ENCODE measurements at regions not wholly inside any gene's neighbourhood (a gene's known extent, or its start where the extent isn't known, plus 50 kb on each side); places are given as distances from the start of the nearest gene placed in this dataset.

- Mint-ChIP-seq H3K36me3 (no peaks in the 10 kb centered on the region), H3K9me3 (no peaks in the 10 kb centered on the region), H3K27ac (peak overlapping the region in 1 of 9 donors; percentile 44), H3K4me3 (no peak overlapping the region), H3K27me3 (no peaks in the 10 kb centered on the region), H3K4me1 (peaks cover 0 to 4% (median 0%) of the 10 kb centered on the region in 7 donors)
- no peak for DNase-seq
- ATAC-seq = no peak
- intact Hi-C loops (cut with micrococcal nuclease) = no loop called here
- H3K9me3 ChIP-seq (ENCODE audit: control insufficient read depth in 2 of 3, low read length in 3 of 3) = no peaks in the 10 kb centered on the region
- H3K4me1 ChIP-seq (ENCODE audit: control insufficient read depth in 2 of 2, insufficient read depth in 2 of 2, low read length in 2 of 2) = no peaks in the 10 kb centered on the region
- POLR2A ChIA-PET = no interaction called here
- H3K27me3 ChIP-seq (ENCODE audit: control insufficient read depth in 2 of 2, insufficient read depth in 2 of 2, low read length in 2 of 2) = no peaks in the 10 kb centered on the region
- H3K27ac ChIP-seq (ENCODE audit: low read depth, low read length) = no peak overlapping the region
- H3K4me3 ChIP-seq (ENCODE audit: low read length) = no peak overlapping the region
- CTCF ChIA-PET = no interaction called here
- no peaks in the 10 kb centered on the region for H3K36me3 ChIP-seq (ENCODE audit: control insufficient read depth in 2 of 3, insufficient read depth in 3 of 3, low read length in 3 of 3)
These were observed 470.6 kb upstream of the ARID1B start for GRCh38 chr6:156306531-156306930.

GRCh38 chr6:156283091-156283490, 494.1 kb upstream of the ARID1B start:
- ChIA-PET CTCF (no interaction called here), POLR2A (no interaction called here)
- H3K9me3 Mint-ChIP-seq = peaks cover 0 to 15% (median under 1%) of the 10 kb centered on the region in 11 donors
- no peak overlapping the region for H3K4me3 Mint-ChIP-seq
- H3K27ac ChIP-seq (ENCODE audit: low read depth, low read length) = no peak overlapping the region
- H3K27me3 ChIP-seq (ENCODE audit: control insufficient read depth in 2 of 2, insufficient read depth in 2 of 2, low read length in 2 of 2) = no peaks in the 10 kb centered on the region
- DNase-seq = no peak
- peaks cover 0 to 17% (median 6%) of the 10 kb centered on the region in 7 donors for H3K4me1 Mint-ChIP-seq
- H3K27ac Mint-ChIP-seq = no peak overlapping the region
- no peaks in the 10 kb centered on the region for H3K4me1 ChIP-seq (ENCODE audit: control insufficient read depth in 2 of 2, insufficient read depth in 2 of 2, low read length in 2 of 2)
- H3K27me3 Mint-ChIP-seq = peaks cover 0 to under 1% (median 0%) of the 10 kb centered on the region in 5 donors
- peaks cover 0 to 5% (median under 1%) of the 10 kb centered on the region in 5 donors for H3K36me3 Mint-ChIP-seq
- H3K36me3 ChIP-seq (ENCODE audit: control insufficient read depth in 2 of 3, insufficient read depth in 3 of 3, low read length in 3 of 3) = no peaks in the 10 kb centered on the region
- intact Hi-C loops (cut with micrococcal nuclease) = no loop called here
- no peak overlapping the region for H3K4me3 ChIP-seq (ENCODE audit: low read length)
- ATAC-seq = no peak
- H3K9me3 ChIP-seq (ENCODE audit: control insufficient read depth in 2 of 3, low read length in 3 of 3) = no peaks in the 10 kb centered on the region

- intact Hi-C loops (cut with micrococcal nuclease) = no loop called here
- Mint-ChIP-seq H3K36me3 (peaks cover 0 to 10% (median 6%) of the 10 kb centered on the region in 5 donors), H3K4me3 (no peak overlapping the region), H3K4me1 (peaks cover 0 to 17% (median 6%) of the 10 kb centered on the region in 7 donors), H3K27me3 (peaks cover 0 to 6% (median 0%) of the 10 kb centered on the region in 5 donors), H3K27ac (no peak overlapping the region), H3K9me3 (peaks cover 0 to 19% (median 5%) of the 10 kb centered on the region in 11 donors)
- CTCF ChIA-PET = no interaction called here
- H3K4me3 ChIP-seq (ENCODE audit: low read length) = no peak overlapping the region
- H3K27ac ChIP-seq (ENCODE audit: low read depth, low read length) = no peak overlapping the region
- no peaks in the 10 kb centered on the region for H3K27me3 ChIP-seq (ENCODE audit: control insufficient read depth in 2 of 2, insufficient read depth in 2 of 2, low read length in 2 of 2)
- ATAC-seq (no peak), DNase-seq (no peak)
- POLR2A ChIA-PET = no interaction called here
- no peaks in the 10 kb centered on the region for H3K4me1 ChIP-seq (ENCODE audit: control insufficient read depth in 2 of 2, insufficient read depth in 2 of 2, low read length in 2 of 2)
- no peaks in the 10 kb centered on the region for H3K36me3 ChIP-seq (ENCODE audit: control insufficient read depth in 2 of 3, insufficient read depth in 3 of 3, low read length in 3 of 3)
- H3K9me3 ChIP-seq (ENCODE audit: control insufficient read depth in 2 of 3, low read length in 3 of 3) = no peaks in the 10 kb centered on the region
These were observed 495.1 kb upstream of the ARID1B start for GRCh38 chr6:156282087-156282486.

GRCh38 chr6:156281266-156281665, 495.9 kb upstream of the ARID1B start:
- H3K4me3 ChIP-seq (ENCODE audit: low read length) = no peak overlapping the region
- H3K9me3 ChIP-seq (ENCODE audit: control insufficient read depth in 2 of 3, low read length in 3 of 3) = no peaks in the 10 kb centered on the region
- no peaks in the 10 kb centered on the region for H3K4me1 ChIP-seq (ENCODE audit: control insufficient read depth in 2 of 2, insufficient read depth in 2 of 2, low read length in 2 of 2)
- H3K27me3 ChIP-seq (ENCODE audit: control insufficient read depth in 2 of 2, insufficient read depth in 2 of 2, low read length in 2 of 2) = no peaks in the 10 kb centered on the region
- intact Hi-C loops (cut with micrococcal nuclease) = no loop called here
- peaks cover 0 to 16% (median 5%) of the 10 kb centered on the region in 11 donors for H3K9me3 Mint-ChIP-seq
- peaks cover 0 to 6% (median 0%) of the 10 kb centered on the region in 5 donors for H3K27me3 Mint-ChIP-seq
- H3K36me3 Mint-ChIP-seq = peaks cover 0 to 9% (median 6%) of the 10 kb centered on the region in 5 donors
- CTCF ChIA-PET = no interaction called here
- ATAC-seq (no peak), DNase-seq (no peak)
- H3K4me1 Mint-ChIP-seq = peaks cover 0 to 17% (median 6%) of the 10 kb centered on the region in 7 donors
- no peak overlapping the region for H3K27ac ChIP-seq (ENCODE audit: low read depth, low read length)
- no peak overlapping the region for H3K4me3 Mint-ChIP-seq
- no peak overlapping the region for H3K27ac Mint-ChIP-seq
- no peaks in the 10 kb centered on the region for H3K36me3 ChIP-seq (ENCODE audit: control insufficient read depth in 2 of 3, insufficient read depth in 3 of 3, low read length in 3 of 3)
- POLR2A ChIA-PET = no interaction called here

GRCh38 chr6:156280065-156280464, 497.1 kb upstream of the ARID1B start:
- ChIA-PET POLR2A (no interaction called here), CTCF (no interaction called here)
- Histone ChIP-seq H3K9me3 (ENCODE audit: control insufficient read depth in 2 of 3, low read length in 3 of 3) (no peaks in the 10 kb centered on the region), H3K4me1 (ENCODE audit: control insufficient read depth in 2 of 2, insufficient read depth in 2 of 2, low read length in 2 of 2) (no peaks in the 10 kb centered on the region), H3K27me3 (ENCODE audit: control insufficient read depth in 2 of 2, insufficient read depth in 2 of 2, low read length in 2 of 2) (no peaks in the 10 kb centered on the region), H3K4me3 (ENCODE audit: low read length) (no peak overlapping the region), H3K36me3 (ENCODE audit: control insufficient read depth in 2 of 3, insufficient read depth in 3 of 3, low read length in 3 of 3) (no peaks in the 10 kb centered on the region), H3K27ac (ENCODE audit: low read depth, low read length) (no peak overlapping the region)
- intact Hi-C loops (cut with micrococcal nuclease) = no loop called here
- H3K27me3 Mint-ChIP-seq = peaks cover 0 to 6% (median 0%) of the 10 kb centered on the region in 5 donors
- DNase-seq (peak in 1 of 9 donors; percentile 29), ATAC-seq (peak; percentile 63)
- peak overlapping the region in 1 of 10 donors; percentile 34 for H3K4me3 Mint-ChIP-seq
- peak overlapping the region in 1 of 9 donors; percentile 70 for H3K27ac Mint-ChIP-seq
- peaks cover 0 to 17% (median 6%) of the 10 kb centered on the region in 7 donors for H3K4me1 Mint-ChIP-seq
- peaks cover 0 to 9% (median 6%) of the 10 kb centered on the region in 5 donors for H3K36me3 Mint-ChIP-seq
- peaks cover 0 to 16% (median 5%) of the 10 kb centered on the region in 11 donors for H3K9me3 Mint-ChIP-seq

- Histone ChIP-seq H3K9me3 (ENCODE audit: control insufficient read depth in 2 of 3, low read length in 3 of 3) (no peaks in the 10 kb centered on the region), H3K4me3 (ENCODE audit: low read length) (no peak overlapping the region), H3K4me1 (ENCODE audit: control insufficient read depth in 2 of 2, insufficient read depth in 2 of 2, low read length in 2 of 2) (no peaks in the 10 kb centered on the region), H3K27me3 (ENCODE audit: control insufficient read depth in 2 of 2, insufficient read depth in 2 of 2, low read length in 2 of 2) (no peaks in the 10 kb centered on the region), H3K27ac (ENCODE audit: low read depth, low read length) (no peak overlapping the region), H3K36me3 (ENCODE audit: control insufficient read depth in 2 of 3, insufficient read depth in 3 of 3, low read length in 3 of 3) (no peaks in the 10 kb centered on the region)
- intact Hi-C loops (cut with micrococcal nuclease) = no loop called here
- peaks cover 0 to 9% (median 6%) of the 10 kb centered on the region in 5 donors for H3K36me3 Mint-ChIP-seq
- peaks cover 0 to 6% (median 0%) of the 10 kb centered on the region in 5 donors for H3K27me3 Mint-ChIP-seq
- ChIA-PET POLR2A (interaction anchor here (0.7 kb wide), 2 partner anchors 10 to 791 kb away, joined by 3 to 4 read pairs; no protein-coding TSS in a partner anchor), CTCF (no interaction called here)
- H3K9me3 Mint-ChIP-seq = peaks cover 0 to 16% (median 5%) of the 10 kb centered on the region in 11 donors
- peak overlapping the region in 1 of 10 donors; percentile 34 for H3K4me3 Mint-ChIP-seq
- ATAC-seq (peak; percentile 14), DNase-seq (no peak)
- peak overlapping the region in 1 of 9 donors; percentile 70 for H3K27ac Mint-ChIP-seq
- H3K4me1 Mint-ChIP-seq = peaks cover 0 to 17% (median 6%) of the 10 kb centered on the region in 7 donors
These were observed 497.8 kb upstream of the ARID1B start for GRCh38 chr6:156279261-156279969.

All from naive thymus-derived CD4-positive, alpha-beta T cell (primary cell).